ENCODE measurements at regions not wholly inside any gene's neighbourhood (a gene's known extent, or its start where the extent isn't known, plus 50 kb on each side); places are given as distances from the start of the nearest gene placed in this dataset.

DNA sequence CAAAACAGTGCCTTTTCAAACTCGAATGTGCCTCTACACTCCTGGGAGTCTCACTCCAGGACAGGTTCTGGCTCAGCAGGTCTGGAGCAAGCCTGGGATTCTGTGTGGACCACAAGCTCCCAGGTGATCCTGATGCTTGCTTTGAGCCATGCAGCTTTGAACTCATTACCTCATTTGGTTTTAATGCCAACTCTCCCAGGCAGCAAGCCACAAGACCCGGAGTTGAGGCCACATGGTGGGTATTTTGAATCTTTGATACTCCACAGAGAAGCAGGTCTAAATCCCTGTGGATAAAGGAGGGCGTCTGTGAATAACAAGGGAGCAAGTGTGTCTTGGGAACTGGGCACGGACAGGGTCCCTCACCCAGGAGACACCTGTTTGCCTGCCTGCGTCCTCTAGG is 205.4 kb upstream of the CST7 start:
- Mint-ChIP-seq H3K36me3 (ENCODE audit: insufficient read depth in 2 of 2) (no peaks in the 10 kb centered on the region), H3K27ac (no peak overlapping the region), H3K4me1 (ENCODE audit: low read depth) (peaks cover 18% of the 10 kb centered on the region), H3K27me3 (ENCODE audit: low read depth) (no peaks in the 10 kb centered on the region), H3K4me3 (no peak overlapping the region), H3K9me3 (no peaks in the 10 kb centered on the region)
- no peak for DNase-seq
- ATAC-seq (replicated peaks in 1 of 2) = no peak

DNA sequence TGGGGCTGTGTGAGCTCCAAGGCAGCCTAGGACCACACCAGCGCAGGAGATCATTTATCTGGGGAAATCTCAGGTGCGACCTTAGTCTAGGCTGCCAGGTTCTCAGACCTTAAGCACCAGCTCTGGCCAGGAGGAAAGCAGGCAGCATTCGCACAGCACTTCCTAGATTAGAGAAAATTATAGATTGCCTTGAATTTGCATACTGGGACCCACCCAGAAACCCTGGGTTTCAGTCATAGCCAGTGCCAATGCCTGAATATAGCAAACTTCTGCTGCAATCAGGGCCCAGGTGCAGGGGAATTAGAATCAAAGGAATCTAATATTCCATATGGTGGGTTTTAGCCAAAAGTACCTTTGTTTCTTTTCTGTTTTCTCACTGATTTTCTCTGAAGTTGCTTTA is 204.3 kb upstream of the CST7 start:
- Mint-ChIP-seq H3K9me3 (no peaks in the 10 kb centered on the region), H3K36me3 (ENCODE audit: insufficient read depth in 2 of 2) (no peaks in the 10 kb centered on the region), H3K27ac (no peak overlapping the region), H3K27me3 (ENCODE audit: low read depth) (no peaks in the 10 kb centered on the region), H3K4me1 (ENCODE audit: low read depth) (peaks cover 7% of the 10 kb centered on the region), H3K4me3 (no peak overlapping the region)
- no peak for DNase-seq
- ATAC-seq (replicated peaks in 1 of 2) = no peak

DNA sequence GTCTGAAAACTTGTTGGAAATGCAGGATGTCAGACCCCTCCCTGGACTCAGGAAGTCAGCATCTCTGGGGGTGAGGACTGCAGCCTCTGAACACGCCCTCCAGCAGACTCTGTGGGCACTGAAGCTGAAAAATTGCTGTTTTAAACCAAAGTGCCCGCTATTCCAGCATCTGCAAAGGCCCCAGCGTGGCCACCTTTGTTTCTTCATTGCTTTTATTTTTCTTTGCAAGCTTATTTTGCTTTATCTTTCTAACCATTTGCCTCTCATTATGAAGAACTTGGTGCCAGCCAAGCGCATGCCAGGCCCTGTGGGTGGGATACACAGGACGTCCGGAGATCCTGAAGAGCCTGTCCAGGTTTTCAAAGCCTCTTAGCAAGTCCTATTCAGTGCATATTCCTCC is 203.9 kb upstream of the CST7 start:
- H3K27me3 Mint-ChIP-seq (ENCODE audit: low read depth) = no peaks in the 10 kb centered on the region
- H3K27ac Mint-ChIP-seq = no peak overlapping the region
- DNase-seq (no peak), ATAC-seq (replicated peaks in 1 of 2) (no peak)
- H3K4me1 Mint-ChIP-seq (ENCODE audit: low read depth) = peaks cover 7% of the 10 kb centered on the region
- no peak overlapping the region for H3K4me3 Mint-ChIP-seq
- no peaks in the 10 kb centered on the region for H3K9me3 Mint-ChIP-seq
- no peaks in the 10 kb centered on the region for H3K36me3 Mint-ChIP-seq (ENCODE audit: insufficient read depth in 2 of 2)

DNA sequence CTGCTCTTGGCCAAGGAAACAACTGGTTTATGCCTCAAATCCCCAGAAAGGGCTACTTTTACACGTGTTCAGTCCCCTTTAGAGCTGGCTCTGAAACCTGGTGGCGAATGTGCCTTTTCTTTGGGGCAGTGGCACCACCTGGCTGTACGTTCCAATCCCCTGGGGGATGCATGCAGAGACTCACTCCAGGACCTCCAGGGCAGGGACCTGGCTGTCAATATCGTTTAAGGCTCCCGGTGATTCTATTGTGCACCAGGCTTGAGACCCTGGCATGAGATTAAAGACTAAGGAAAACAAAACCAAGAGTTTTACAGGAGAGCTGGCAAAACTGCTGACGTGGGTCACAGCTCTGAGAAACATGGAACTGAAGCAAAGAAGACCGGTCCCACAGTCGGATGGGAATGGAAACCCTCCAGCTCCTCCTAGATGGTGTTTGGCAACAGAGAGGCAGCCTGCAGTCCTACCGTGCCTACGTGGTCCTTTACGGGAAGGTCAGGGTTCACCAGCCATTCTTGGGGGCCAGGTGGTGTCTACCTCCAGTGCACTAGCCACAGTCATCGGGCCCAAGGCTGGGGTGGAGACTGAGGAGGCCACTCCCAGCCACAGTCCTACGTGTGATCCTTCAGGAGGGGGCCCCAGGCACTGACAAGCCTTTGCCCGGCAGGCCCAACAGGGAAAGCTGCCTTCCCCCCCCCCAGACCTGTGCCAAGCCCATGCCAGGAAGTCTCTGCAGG is 203.3 kb upstream of the CST7 start:
- no peaks in the 10 kb centered on the region for H3K36me3 Mint-ChIP-seq (ENCODE audit: insufficient read depth in 2 of 2)
- H3K27me3 Mint-ChIP-seq (ENCODE audit: low read depth) = no peaks in the 10 kb centered on the region
- no peak for DNase-seq
- H3K4me1 Mint-ChIP-seq (ENCODE audit: low read depth) = peaks cover 7% of the 10 kb centered on the region
- no peak overlapping the region for H3K27ac Mint-ChIP-seq
- no peak for ATAC-seq (replicated peaks in 1 of 2)
- H3K9me3 Mint-ChIP-seq = no peaks in the 10 kb centered on the region
- no peak overlapping the region for H3K4me3 Mint-ChIP-seq

DNA sequence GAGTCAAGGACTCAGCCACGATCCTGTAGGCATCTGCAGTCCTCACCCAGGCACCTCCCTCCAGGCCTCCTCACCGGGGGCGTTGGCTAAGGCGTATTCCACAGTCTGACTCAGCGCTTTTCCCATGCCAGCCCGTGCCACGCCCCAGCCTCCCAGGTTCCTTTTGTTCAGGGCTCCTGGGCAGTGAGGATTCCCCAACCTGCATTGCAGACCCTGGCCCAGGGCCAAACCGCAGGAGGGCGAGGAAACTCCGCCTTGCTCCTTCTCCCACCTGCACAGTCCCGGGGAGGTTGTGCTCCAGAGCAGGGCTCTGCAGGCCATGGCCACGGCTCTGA is 202.8 kb upstream of the CST7 start:
- H3K4me1 Mint-ChIP-seq (ENCODE audit: low read depth) = peaks cover 7% of the 10 kb centered on the region
- no peaks in the 10 kb centered on the region for H3K36me3 Mint-ChIP-seq (ENCODE audit: insufficient read depth in 2 of 2)
- H3K27ac Mint-ChIP-seq = no peak overlapping the region
- H3K4me3 Mint-ChIP-seq = no peak overlapping the region
- ATAC-seq (replicated peaks in 1 of 2) (no peak), DNase-seq (no peak)
- H3K27me3 Mint-ChIP-seq (ENCODE audit: low read depth) = no peaks in the 10 kb centered on the region
- no peaks in the 10 kb centered on the region for H3K9me3 Mint-ChIP-seq

DNA sequence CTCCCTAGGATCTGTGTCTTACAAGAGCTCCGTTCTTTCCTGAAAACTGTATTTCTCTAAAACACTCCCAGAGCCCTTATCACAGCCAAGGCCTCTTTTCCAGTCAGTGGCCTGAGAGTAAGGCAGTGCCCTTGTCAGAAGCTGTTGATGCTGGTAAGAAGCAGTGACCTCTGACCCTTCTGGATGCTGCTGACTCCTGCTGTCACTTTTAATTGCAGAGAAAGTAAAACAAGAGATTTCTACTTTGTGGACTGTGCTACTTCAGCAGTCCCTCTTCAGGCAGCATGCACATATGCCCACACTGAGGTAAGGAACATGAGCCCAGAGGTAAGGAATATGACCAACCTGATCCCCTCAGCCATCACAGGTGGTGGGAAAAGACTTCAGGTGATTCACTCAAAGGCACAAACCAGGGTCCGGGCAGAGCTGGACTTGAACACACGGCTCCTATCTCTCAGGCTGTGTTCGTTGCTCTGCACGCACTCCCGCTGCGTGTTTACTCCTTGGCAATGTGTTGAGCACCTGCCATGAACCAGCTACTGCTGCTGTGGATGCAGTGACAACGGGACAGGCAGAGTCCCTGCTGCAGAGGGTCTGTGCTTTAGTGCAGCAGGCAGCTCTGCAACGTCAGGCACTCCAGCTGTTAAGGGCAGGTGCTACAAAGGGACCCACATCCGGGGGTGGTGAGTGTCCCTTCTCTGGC is 201.9 kb upstream of the CST7 start:
- Mint-ChIP-seq H3K36me3 (ENCODE audit: insufficient read depth in 2 of 2) (no peaks in the 10 kb centered on the region), H3K4me1 (ENCODE audit: low read depth) (peaks cover 7% of the 10 kb centered on the region), H3K27me3 (ENCODE audit: low read depth) (no peaks in the 10 kb centered on the region), H3K9me3 (no peaks in the 10 kb centered on the region), H3K27ac (no peak overlapping the region), H3K4me3 (no peak overlapping the region)
- ATAC-seq (replicated peaks in 1 of 2) (no peak), DNase-seq (no peak)

DNA sequence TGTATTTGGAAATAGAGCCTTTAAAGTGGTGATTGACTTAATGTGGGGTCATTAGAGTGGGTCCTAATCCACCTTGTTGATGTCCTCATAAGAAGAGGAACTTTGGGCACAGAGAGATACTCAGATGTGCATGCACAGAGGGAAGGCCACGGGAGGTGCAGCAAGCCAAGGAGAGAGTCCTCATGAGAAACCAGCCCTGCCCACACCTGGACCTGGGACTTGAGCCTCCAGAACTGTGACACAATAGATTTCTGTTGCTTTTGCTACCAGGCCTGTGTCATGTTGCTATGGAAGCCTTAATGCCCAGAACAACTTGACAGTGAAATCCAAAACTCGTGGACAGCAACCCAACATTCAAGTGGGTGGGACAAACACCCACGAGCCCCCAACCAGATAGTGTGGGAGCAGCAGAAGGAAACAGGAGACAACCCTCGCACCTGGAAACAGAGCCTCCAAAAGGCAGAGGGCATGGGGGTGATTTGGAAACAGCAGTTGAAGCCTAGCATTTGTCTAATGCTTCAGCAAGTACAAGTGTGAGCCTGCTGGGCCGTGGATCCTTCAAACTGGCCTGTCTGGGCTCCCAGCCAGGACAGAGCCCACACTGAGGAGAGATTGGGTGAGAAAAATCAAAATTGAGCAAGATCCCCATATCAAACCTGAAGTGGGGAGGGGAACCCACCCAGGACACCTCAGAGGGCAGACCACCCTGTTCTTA is 201.0 kb upstream of the CST7 start:
- no peaks in the 10 kb centered on the region for H3K27me3 Mint-ChIP-seq (ENCODE audit: low read depth)
- no peak for ATAC-seq (replicated peaks in 1 of 2)
- H3K4me1 Mint-ChIP-seq (ENCODE audit: low read depth) = peaks cover 7% of the 10 kb centered on the region
- H3K27ac Mint-ChIP-seq = no peak overlapping the region
- DNase-seq = no peak
- no peaks in the 10 kb centered on the region for H3K9me3 Mint-ChIP-seq
- no peak overlapping the region for H3K4me3 Mint-ChIP-seq
- no peaks in the 10 kb centered on the region for H3K36me3 Mint-ChIP-seq (ENCODE audit: insufficient read depth in 2 of 2)

DNA sequence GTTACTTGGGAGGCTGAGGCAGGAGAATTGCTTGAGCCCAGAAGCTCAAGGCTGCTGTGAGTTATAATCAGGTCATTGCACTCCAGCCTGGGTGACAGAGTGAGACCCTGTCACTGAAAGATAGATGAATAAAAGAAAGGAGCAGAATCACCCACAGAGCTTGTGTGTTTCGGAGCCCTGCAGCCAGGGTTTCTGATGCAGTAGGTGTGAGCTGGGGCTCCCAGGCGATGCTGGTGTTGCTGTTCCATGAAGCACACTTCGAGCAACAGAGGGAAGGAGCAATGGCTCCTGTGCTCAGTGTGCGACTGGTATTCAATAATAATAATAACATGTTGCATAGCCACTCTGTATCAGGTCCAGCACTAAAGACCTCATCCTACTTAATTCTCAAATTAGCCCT is 197.5 kb upstream of the CST7 start:
- no peaks in the 10 kb centered on the region for H3K9me3 Mint-ChIP-seq
- no peak overlapping the region for H3K4me3 Mint-ChIP-seq
- ATAC-seq (replicated peaks in 1 of 2) (no peak), DNase-seq (no peak)
- no peaks in the 10 kb centered on the region for H3K36me3 Mint-ChIP-seq (ENCODE audit: insufficient read depth in 2 of 2)
- H3K27me3 Mint-ChIP-seq (ENCODE audit: low read depth) = no peaks in the 10 kb centered on the region
- no peak overlapping the region for H3K27ac Mint-ChIP-seq
- peaks cover 7% of the 10 kb centered on the region for H3K4me1 Mint-ChIP-seq (ENCODE audit: low read depth)

DNA sequence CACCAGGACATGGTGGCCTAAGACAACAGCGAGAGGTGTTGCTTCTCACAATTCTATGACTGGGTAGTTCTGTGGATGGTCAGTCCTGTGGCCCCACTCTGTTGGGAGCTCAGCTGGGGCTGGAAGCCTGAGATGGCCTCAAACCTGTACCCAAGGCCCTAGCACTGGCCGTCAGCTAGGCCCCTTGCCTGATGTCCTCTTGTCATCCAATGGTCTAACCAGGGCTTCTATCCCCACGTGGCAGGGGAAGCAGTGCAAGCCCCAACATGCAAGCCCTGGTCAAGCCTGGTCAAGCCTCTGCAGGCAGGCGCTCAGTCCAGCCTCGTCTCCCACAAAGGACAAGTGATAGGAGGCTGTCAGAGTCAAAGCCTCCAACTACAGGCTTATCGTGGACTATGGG is 196.5 kb upstream of the CST7 start:
- no peaks in the 10 kb centered on the region for H3K9me3 Mint-ChIP-seq
- H3K27ac Mint-ChIP-seq = no peak overlapping the region
- H3K4me1 Mint-ChIP-seq (ENCODE audit: low read depth) = no peaks in the 10 kb centered on the region
- H3K27me3 Mint-ChIP-seq (ENCODE audit: low read depth) = no peaks in the 10 kb centered on the region
- no peak overlapping the region for H3K4me3 Mint-ChIP-seq
- ATAC-seq (replicated peaks in 1 of 2) = no peak
- no peak for DNase-seq
- H3K36me3 Mint-ChIP-seq (ENCODE audit: insufficient read depth in 2 of 2) = no peaks in the 10 kb centered on the region

DNA sequence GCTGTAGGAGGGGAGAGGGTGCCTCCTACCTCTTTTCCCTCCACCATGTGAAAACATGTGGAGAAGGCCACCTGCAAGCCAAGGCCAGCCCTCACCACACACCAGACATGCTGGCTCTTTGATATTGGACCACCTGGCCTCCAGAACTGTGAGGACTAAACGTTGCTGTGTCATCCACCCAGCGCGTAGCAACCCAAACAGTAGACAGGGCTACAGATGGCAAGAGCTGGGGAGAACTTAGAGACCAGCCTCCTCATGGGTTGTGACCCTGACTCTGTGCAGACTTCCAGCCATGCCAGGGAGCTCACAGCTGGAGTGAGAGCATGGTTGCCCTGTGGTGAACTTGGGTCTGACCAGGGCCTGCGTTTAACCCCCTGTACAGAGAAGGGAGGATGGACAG is 195.9 kb upstream of the CST7 start:
- H3K27me3 Mint-ChIP-seq (ENCODE audit: low read depth) = no peaks in the 10 kb centered on the region
- no peak for ATAC-seq (replicated peaks in 1 of 2)
- H3K4me3 Mint-ChIP-seq = no peak overlapping the region
- no peaks in the 10 kb centered on the region for H3K9me3 Mint-ChIP-seq
- no peak for DNase-seq
- H3K4me1 Mint-ChIP-seq (ENCODE audit: low read depth) = no peaks in the 10 kb centered on the region
- H3K27ac Mint-ChIP-seq = no peak overlapping the region
- no peaks in the 10 kb centered on the region for H3K36me3 Mint-ChIP-seq (ENCODE audit: insufficient read depth in 2 of 2)

DNA sequence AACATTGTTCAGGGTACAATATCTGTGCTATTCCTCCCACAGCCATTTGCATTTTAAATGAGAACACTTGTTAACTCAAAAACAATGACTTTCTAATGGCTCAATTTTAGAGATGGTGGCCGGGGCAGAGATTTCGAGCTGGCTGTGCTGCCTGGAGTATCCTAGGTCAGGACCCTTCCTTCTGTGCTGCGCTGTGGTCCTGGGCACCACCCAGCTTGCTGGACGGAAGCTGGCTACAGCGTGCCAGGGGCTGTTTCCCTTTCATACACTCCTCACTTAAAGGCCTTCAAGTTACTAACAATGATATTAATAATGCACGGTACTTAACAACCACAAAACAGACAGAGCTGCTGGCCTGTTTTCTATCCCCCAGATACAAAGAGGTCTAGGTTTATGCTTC is 194.4 kb upstream of the CST7 start:
- ATAC-seq (replicated peaks in 1 of 2) = no peak
- Mint-ChIP-seq H3K27me3 (ENCODE audit: low read depth) (no peaks in the 10 kb centered on the region), H3K4me3 (no peak overlapping the region), H3K9me3 (no peaks in the 10 kb centered on the region), H3K4me1 (ENCODE audit: low read depth) (no peaks in the 10 kb centered on the region), H3K36me3 (ENCODE audit: insufficient read depth in 2 of 2) (no peaks in the 10 kb centered on the region), H3K27ac (no peak overlapping the region)
- DNase-seq = no peak

DNA sequence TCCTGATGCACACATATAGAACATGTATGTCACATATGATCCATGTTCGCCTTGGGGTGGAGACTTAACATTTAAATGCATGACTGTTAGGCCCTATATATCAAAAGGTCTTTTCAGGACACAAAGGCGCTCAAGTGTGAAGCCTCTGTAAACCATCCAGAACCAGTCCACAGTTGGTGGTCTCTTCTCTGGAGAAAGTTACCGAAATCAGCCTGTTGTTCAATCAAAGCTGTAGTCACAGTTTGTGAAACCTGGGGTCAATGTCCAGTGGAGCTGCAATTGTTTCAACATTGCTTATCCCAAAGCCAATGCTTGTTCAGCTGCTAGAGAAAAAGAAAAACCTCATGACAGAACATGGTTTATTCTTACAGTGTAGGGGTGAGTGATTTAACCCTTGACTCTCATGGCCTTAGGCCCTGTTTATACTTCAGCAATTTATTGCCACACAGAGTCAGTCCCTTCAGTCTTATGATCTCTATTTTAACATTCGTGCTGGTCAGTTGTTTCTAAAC is 193.6 kb upstream of the CST7 start:
- no peak for ATAC-seq (replicated peaks in 1 of 2)
- Mint-ChIP-seq H3K27ac (no peak overlapping the region), H3K4me3 (no peak overlapping the region), H3K36me3 (ENCODE audit: insufficient read depth in 2 of 2) (peaks cover 0 to 2% of the 10 kb centered on the region in 2 donors), H3K27me3 (ENCODE audit: low read depth) (no peaks in the 10 kb centered on the region), H3K9me3 (no peaks in the 10 kb centered on the region), H3K4me1 (ENCODE audit: low read depth) (no peaks in the 10 kb centered on the region)
- DNase-seq = no peak

DNA sequence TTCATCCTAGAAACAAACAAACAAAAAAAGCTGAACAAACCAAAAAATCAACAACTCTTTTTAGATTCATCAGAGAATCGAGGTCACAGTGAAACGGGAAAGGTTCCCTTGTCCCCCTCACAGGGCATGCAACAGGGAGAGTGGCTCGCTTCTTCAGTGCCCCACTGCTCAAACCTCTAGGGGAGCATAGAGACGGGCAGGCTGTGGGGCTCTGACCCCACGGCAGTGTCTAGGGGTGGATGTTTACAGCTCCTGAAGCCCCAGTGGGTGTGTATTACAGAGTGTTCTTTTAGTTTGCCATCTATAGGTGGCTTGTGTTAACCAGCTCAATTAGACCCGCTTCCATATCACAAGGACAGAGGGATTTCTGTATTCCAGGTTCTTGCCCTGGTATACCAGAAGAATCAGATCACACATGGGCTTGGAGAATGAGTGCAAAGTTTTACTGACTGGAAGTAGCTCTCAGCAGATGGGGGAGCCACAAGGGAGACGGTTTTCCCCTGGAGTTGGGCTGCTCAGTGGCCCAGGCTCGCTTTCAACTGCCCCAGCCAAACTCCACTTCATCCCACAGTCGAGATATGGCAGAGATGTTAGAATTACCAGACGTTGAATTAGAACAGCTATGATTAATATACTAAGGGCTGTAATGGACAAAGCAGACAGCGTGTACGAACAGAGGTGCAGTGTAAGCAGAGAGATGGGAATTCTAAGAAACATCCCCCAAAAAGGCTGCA is 192.6 kb upstream of the CST7 start:
- Mint-ChIP-seq H3K4me3 (no peak overlapping the region), H3K4me1 (ENCODE audit: low read depth) (no peaks in the 10 kb centered on the region), H3K27ac (no peak overlapping the region), H3K27me3 (ENCODE audit: low read depth) (no peaks in the 10 kb centered on the region), H3K9me3 (no peaks in the 10 kb centered on the region), H3K36me3 (ENCODE audit: insufficient read depth in 2 of 2) (peaks cover 0 to 4% of the 10 kb centered on the region in 2 donors)
- no peak for ATAC-seq (replicated peaks in 1 of 2)
- no peak for DNase-seq
